Neural cell (in vitro differentiated cells): ENCODE measurements at regions not wholly inside any gene's neighbourhood (a gene's known extent, or its start where the extent isn't known, plus 50 kb on each side); places are given as distances from the start of the nearest gene placed in this dataset.

Experiments
- H2AFZ ChIP-seq: fragments of 200-600, 300-800 bp; sonication (generic), shearing (Covaris generic); 2 replicates; pipeline ENCODE4 v1.6.0; 2014; ENCODE audit warnings: low read depth, mild to moderate bottlenecking, antibody characterized with exemption, low read length, moderate library complexity
- H3F3A ChIP-seq: fragments of 200-600 bp; shearing (Covaris generic); 2 replicates; pipeline ENCODE4 v1.6.1; 2016; ENCODE audit warnings: mild to moderate bottlenecking, moderate library complexity, mixed read lengths, antibody characterized with exemption, low read length; ENCODE audit not compliant: insufficient read depth, poor library complexity, severe bottlenecking
- H3K27ac ChIP-seq: fragments of 200-600, 300-800 bp; sonication (generic), shearing (Covaris generic); 2 replicates; pipeline ENCODE4 v1.5.1; 2014; ENCODE audit warnings: mild to moderate bottlenecking, low read length, moderate library complexity
- H3K27me3 ChIP-seq: fragments of 300-800, 200-600 bp; sonication (generic), shearing (Covaris generic); 2 replicates; pipeline ENCODE4 v1.6.0; 2014; ENCODE audit warnings: mild to moderate bottlenecking, low read depth, low read length, moderate library complexity; ENCODE audit not compliant: insufficient read depth
- H3K36me3 ChIP-seq: fragments of 300-800, 200-600 bp; sonication (generic), shearing (Covaris generic); 2 replicates; pipeline ENCODE4 v1.5.1; 2014; ENCODE audit warnings: mild to moderate bottlenecking, antibody characterized with exemption, low read length, moderate library complexity; ENCODE audit not compliant: insufficient read depth
- H3K4me2 ChIP-seq: fragments of 300-800, 200-600 bp; sonication (generic), shearing (Covaris generic); 2 replicates; pipeline ENCODE4 v1.6.0; 2014; ENCODE audit warnings: mild to moderate bottlenecking, low read length
- H3K4me3 ChIP-seq: fragments of 300-800, 200-600 bp; sonication (generic), shearing (Covaris generic); 2 replicates; pipeline ENCODE4 v1.5.1; 2014; ENCODE audit warnings: mild to moderate bottlenecking, low read length, moderate library complexity
- H3K79me2 ChIP-seq: fragments of 200-600 bp; shearing (Covaris generic); replicated peaks from 2 replicates; pipeline ENCODE4 v1.6.0; 2014; ENCODE audit warnings: mild to moderate bottlenecking, low read length, moderate library complexity; ENCODE audit not compliant: insufficient read depth
- H3K9ac ChIP-seq: fragments of 300-800, 200-600 bp; sonication (generic), shearing (Covaris generic); 2 replicates; pipeline ENCODE4 v1.6.1; 2016; ENCODE audit warnings: mild to moderate bottlenecking, low read length, mixed read lengths
- H3K9me2 ChIP-seq: fragments of 200-600 bp; shearing (Covaris generic); 2 replicates; pipeline ENCODE4 v1.6.1; 2016; ENCODE audit warnings: mild to moderate bottlenecking, low read length, mixed read lengths; ENCODE audit not compliant: insufficient read depth
- H3K9me3 ChIP-seq: fragments of 200-600, 300-800 bp; sonication (generic), shearing (Covaris generic); 2 replicates; pipeline ENCODE4 v1.6.1; 2016; ENCODE audit warnings: mild to moderate bottlenecking, mixed run types, low read length, moderate library complexity, mixed read lengths
- H4K20me1 ChIP-seq: fragments of 200-600 bp; shearing (Covaris generic); 2 replicates; pipeline ENCODE4 v1.6.1; 2016; ENCODE audit warnings: mild to moderate bottlenecking, mixed run types; ENCODE audit not compliant: insufficient read depth
- EP300 ChIP-seq: fragments of 450-650 bp; conservative IDR thresholded peaks from 2 replicates; pipeline ENCODE4 v1.6.1; 2014; ENCODE audit warnings: antibody characterized with exemption, mild to moderate bottlenecking, moderate library complexity; ENCODE audit not compliant: poor library complexity, severe bottlenecking
- EZH2 ChIP-seq: fragments of 200-600, 300-800 bp; shearing (Covaris generic), sonication (generic); IDR thresholded peaks from 2 replicates; pipeline ENCODE4 v1.6.1; 2014; ENCODE audit warnings: antibody characterized with exemption, low read length, borderline replicate concordance, mild to moderate bottlenecking; ENCODE audit not compliant: insufficient read depth, poor library complexity, severe bottlenecking
- MXI1 ChIP-seq: fragments of 450-650 bp; conservative IDR thresholded peaks from 2 replicates; pipeline ENCODE4 v1.6.1; 2014; ENCODE audit warnings: antibody characterized with exemption, mild to moderate bottlenecking; ENCODE audit not compliant: poor library complexity, severe bottlenecking
- POLR2AphosphoS5 ChIP-seq: IDR thresholded peaks from 2 replicates; pipeline ENCODE4 v1.6.1; 2012
- RAD21 ChIP-seq: fragments of 450-650 bp; conservative IDR thresholded peaks from 2 replicates; pipeline ENCODE4 v1.6.1; 2014; ENCODE audit warnings: antibody characterized with exemption, mild to moderate bottlenecking, moderate library complexity
- REST ChIP-seq: IDR thresholded peaks from 2 replicates; pipeline ENCODE4 v1.6.1; 2012; ENCODE audit warnings: borderline replicate concordance
- SMC3 ChIP-seq: fragments of 450-650 bp; conservative IDR thresholded peaks from 2 replicates; pipeline ENCODE4 v1.6.1; 2014; ENCODE audit warnings: antibody characterized with exemption, mild to moderate bottlenecking, moderate library complexity; ENCODE audit not compliant: poor library complexity
- TAF1 ChIP-seq: IDR thresholded peaks from 2 replicates; pipeline ENCODE4 v1.6.1; 2012; ENCODE audit warnings: low read depth
- TF ChIP-seq, protein P1 (sequence below): fragments of 450-650 bp; IDR thresholded peaks from 2 replicates; pipeline ENCODE4 v1.5.1; 2014; ENCODE audit warnings: antibody characterized with exemption, mild to moderate bottlenecking, moderate library complexity; ENCODE audit not compliant: poor library complexity, severe bottlenecking

DNA sequence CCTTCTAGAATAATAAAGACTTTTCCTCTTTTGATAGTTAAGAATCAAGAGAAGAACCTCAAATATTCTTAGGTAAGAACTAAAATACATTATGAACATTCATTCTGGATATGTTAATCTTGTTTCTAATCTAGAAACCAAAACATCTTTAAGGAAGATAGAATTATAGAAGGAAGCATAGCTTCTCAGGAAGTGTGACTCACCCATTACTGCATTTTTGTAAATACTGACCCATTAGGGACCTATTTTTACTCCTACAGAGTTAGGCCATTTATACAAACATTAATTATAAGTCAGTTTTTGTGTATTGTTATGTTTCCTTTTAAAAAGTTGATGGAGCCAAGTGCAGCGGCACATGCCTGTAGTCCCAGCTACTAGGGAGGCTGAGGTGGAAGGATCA is 147.1 kb downstream of the NUFIP1 start:
- no peak overlapping the region for H3K27ac ChIP-seq
- no peaks in the 10 kb centered on the region for H3K9me3 ChIP-seq
- H4K20me1 ChIP-seq, result no peaks in the 10 kb centered on the region
- no peaks in the 10 kb centered on the region for H3K79me2 ChIP-seq
- no peaks in the 10 kb centered on the region for H3K9me2 ChIP-seq
- H3K36me3 ChIP-seq, result no peaks in the 10 kb centered on the region
- H3K27me3 ChIP-seq, result no peaks in the 10 kb centered on the region
- TF ChIP-seq SMC3 (no peak), POLR2AphosphoS5 (no peak), EZH2 (no peak), REST (no peak), TAF1 (no peak), RAD21 (no peak), MXI1 (no peak), EP300 (no peak)
- TF ChIP-seq, protein P1, sequence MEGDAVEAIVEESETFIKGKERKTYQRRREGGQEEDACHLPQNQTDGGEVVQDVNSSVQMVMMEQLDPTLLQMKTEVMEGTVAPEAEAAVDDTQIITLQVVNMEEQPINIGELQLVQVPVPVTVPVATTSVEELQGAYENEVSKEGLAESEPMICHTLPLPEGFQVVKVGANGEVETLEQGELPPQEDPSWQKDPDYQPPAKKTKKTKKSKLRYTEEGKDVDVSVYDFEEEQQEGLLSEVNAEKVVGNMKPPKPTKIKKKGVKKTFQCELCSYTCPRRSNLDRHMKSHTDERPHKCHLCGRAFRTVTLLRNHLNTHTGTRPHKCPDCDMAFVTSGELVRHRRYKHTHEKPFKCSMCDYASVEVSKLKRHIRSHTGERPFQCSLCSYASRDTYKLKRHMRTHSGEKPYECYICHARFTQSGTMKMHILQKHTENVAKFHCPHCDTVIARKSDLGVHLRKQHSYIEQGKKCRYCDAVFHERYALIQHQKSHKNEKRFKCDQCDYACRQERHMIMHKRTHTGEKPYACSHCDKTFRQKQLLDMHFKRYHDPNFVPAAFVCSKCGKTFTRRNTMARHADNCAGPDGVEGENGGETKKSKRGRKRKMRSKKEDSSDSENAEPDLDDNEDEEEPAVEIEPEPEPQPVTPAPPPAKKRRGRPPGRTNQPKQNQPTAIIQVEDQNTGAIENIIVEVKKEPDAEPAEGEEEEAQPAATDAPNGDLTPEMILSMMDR, result no peak
- no peak overlapping the region for H3K4me2 ChIP-seq
- no peak overlapping the region for H3K9ac ChIP-seq
- no peak overlapping the region for H3K4me3 ChIP-seq
- no peak overlapping the region for H2AFZ ChIP-seq
- no peaks in the 10 kb centered on the region for H3F3A ChIP-seq

GRCh38 chr13:44840131-44840530 is 149.1 kb downstream of the NUFIP1 start:
- no peaks in the 10 kb centered on the region for H3K27me3 ChIP-seq
- H3K9ac ChIP-seq, result no peak overlapping the region
- H3K4me3 ChIP-seq, result no peak overlapping the region
- H3K9me3 ChIP-seq, result no peaks in the 10 kb centered on the region
- TF ChIP-seq EZH2 (no peak), MXI1 (no peak), TAF1 (no peak), RAD21 (no peak), SMC3 (no peak), POLR2AphosphoS5 (no peak)
- H3K79me2 ChIP-seq, result no peaks in the 10 kb centered on the region
- H3K36me3 ChIP-seq, result no peaks in the 10 kb centered on the region
- H3F3A ChIP-seq, result no peaks in the 10 kb centered on the region
- no peak overlapping the region for H2AFZ ChIP-seq
- H3K27ac ChIP-seq, result no peak overlapping the region
- no peaks in the 10 kb centered on the region for H3K9me2 ChIP-seq
- no peaks in the 10 kb centered on the region for H4K20me1 ChIP-seq
- H3K4me2 ChIP-seq, result no peak overlapping the region
